Keratinocyte (primary cell): ENCODE measurements at regions not wholly inside any gene's neighbourhood (a gene's known extent, or its start where the extent isn't known, plus 50 kb on each side); places are given as distances from the start of the nearest gene placed in this dataset.
"Not testable (repeated sequence)": the region's sequence is repeated elsewhere in the genome, so short reads cannot be mapped to it uniquely, and the experiment has no call there.

Source experiments
- CTCF ChIP-seq, 3 experiments: IDR thresholded peaks in 1 of 3; conservative IDR thresholded peaks in 1 of 3; optimal IDR thresholded peaks in 1 of 3; 2 replicates in 2 of 3; 3 replicates in 1 of 3; pipeline versions ENCODE3 to v1.5.1; 2011; ENCODE audit warnings: low read length in 3 of 3, mild to moderate bottlenecking in 3 of 3, moderate library complexity in 2 of 3, control low read depth in 1 of 3, inconsistent platforms in 1 of 3; ENCODE audit not compliant: insufficient read depth in 2 of 3; ENCODE audit errors: extremely low read depth in 1 of 3
- EZH2 ChIP-seq: IDR thresholded peaks from one replicate; pipeline ENCODE4 v1.6.1; 2012; ENCODE audit warnings: inconsistent platforms, mild to moderate bottlenecking, low read length, moderate library complexity

DNA sequence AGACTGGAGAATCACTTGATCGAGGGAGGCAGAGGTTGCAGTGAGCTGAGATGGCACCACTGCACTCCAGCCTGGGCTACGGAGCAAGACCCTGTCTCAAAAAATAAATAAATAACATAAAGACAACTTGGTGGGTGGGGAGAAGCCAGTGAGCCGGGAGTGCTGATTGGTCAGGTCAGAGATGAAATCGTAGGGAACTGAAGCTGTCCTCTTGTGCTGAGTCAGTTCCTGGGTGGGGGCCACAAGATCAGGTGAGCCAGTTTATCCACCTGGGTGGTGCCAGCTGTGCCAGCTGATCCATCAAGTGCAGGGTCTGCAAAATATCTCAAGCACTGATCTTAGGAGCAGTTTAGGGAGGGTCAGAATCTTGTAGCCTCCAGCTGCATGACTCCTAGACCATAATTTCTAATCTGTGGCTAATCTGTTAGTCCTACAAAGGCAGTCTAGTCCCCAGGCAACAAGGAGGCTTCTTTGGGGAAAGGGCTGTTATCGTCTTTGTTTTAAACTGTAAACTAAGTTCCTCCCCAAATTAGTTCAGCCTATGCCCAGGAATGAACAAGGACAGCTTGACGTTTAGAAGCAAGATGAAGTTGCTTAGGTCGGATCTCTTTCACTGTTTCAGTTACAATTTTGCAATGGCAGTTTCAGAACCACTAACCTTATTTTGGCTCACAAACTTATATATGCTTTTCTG lies 221.5 kb upstream of the MYLIP start:
- TF ChIP-seq CTCF (optimal IDR thresholded peaks at IDR 0.05 in 1 of 3, IDR thresholded peaks at IDR 0.05 in 1 of 3, conservative IDR thresholded peaks at IDR 0.05 in 1 of 3; ENCODE audit: extremely low read depth in 1 of 3, insufficient read depth in 2 of 3, low read length in 3 of 3); EZH2: not testable (repeated sequence)
